Endothelial cell of umbilical vein (primary cell): ENCODE measurements at regions not wholly inside any gene's neighbourhood (a gene's known extent, or its start where the extent isn't known, plus 50 kb on each side); places are given as distances from the start of the nearest gene placed in this dataset.

Source experiments
- BruUV-seq: library from RNA; stranded (reverse); fragments of 400-500 nt; replicated peaks from 2 replicates; lab custom pipeline; 2021; lab: Mats Ljungman, UMichigan
- CTCF ChIA-PET: fragments of 300-600, 350-600 bp; sonication (Branson Sonifier 250); formaldehyde crosslinking; loops from one replicate; lab custom pipeline; 2021; ENCODE audit warnings: antibody characterized with exemption, inconsistent platforms; lab: Charles Lee
- POLR2A ChIA-PET: fragments of 300-600, 350-600 bp; sonication (Branson Sonifier 250); formaldehyde crosslinking; loops from one replicate; lab custom pipeline; 2021; ENCODE audit warnings: antibody characterized with exemption, inconsistent platforms; lab: Charles Lee
- DNase-seq: peaks from one replicate; pipeline ENCODE4 v3.0.0-alpha.2; 2011; ENCODE audit warnings: low read depth, low spot score
- FAIRE-seq: peaks from 2 replicates; lab custom pipeline; 2011; peaks lifted over from hg19 to GRCh38; lab: Jason Lieb, UNC
- H2AFZ ChIP-seq: 2 replicates; pipeline ENCODE4 v1.6.0; 2012; ENCODE audit warnings: low read depth, low read length, control low read depth, inconsistent platforms
- H3K27ac ChIP-seq: 2 replicates; pipeline ENCODE4 v1.5.1; 2011; ENCODE audit warnings: low read depth, mild to moderate bottlenecking, control low read depth, low read length, moderate library complexity; ENCODE audit not compliant: insufficient read depth
- H3K27me3 ChIP-seq, 2 experiments: 2 replicates each; pipeline versions ENCODE4 v1.6.0 to v1.6.1; 2011; ENCODE audit warnings: low read length in 2 of 2, mixed read lengths in 1 of 2; ENCODE audit not compliant: control insufficient read depth in 2 of 2, insufficient read depth in 2 of 2
- H3K36me3 ChIP-seq, 2 experiments: 2 replicates in 1 of 2; 3 replicates in 1 of 2; pipeline ENCODE4 v1.5.1; 2011; ENCODE audit warnings: low read length in 2 of 2, mild to moderate bottlenecking in 1 of 2, moderate library complexity in 1 of 2; ENCODE audit not compliant: control insufficient read depth in 2 of 2, insufficient read depth in 2 of 2; ENCODE audit errors: extremely low read depth in 1 of 2
- H3K4me1 ChIP-seq: 3 replicates; pipeline ENCODE4 v1.5.1; 2011; ENCODE audit warnings: mild to moderate bottlenecking, low read length; ENCODE audit not compliant: control insufficient read depth, insufficient read depth; ENCODE audit errors: extremely low read depth
- H3K4me2 ChIP-seq: 2 replicates; pipeline ENCODE4 v1.6.1; 2011; ENCODE audit warnings: low read length, control low read depth, mixed read lengths; ENCODE audit not compliant: insufficient read depth
- H3K4me3 ChIP-seq, 3 experiments: fragments of 200-600 bp in 1 of 3; sonication (generic), shearing (Covaris generic) in 1 of 3; replicated peaks in 1 of 3; 2 replicates each; pipeline ENCODE4 v1.5.1; 2011 to 2016; ENCODE audit warnings: control low read depth in 3 of 3, low read length in 3 of 3, mild to moderate bottlenecking in 2 of 3, inconsistent platforms in 1 of 3, low read depth in 1 of 3, moderate library complexity in 1 of 3; ENCODE audit not compliant: insufficient read depth in 1 of 3
- H3K79me2 ChIP-seq: 2 replicates; pipeline ENCODE4 v1.6.0; 2012; ENCODE audit warnings: low read length, inconsistent platforms; ENCODE audit not compliant: control insufficient read depth, insufficient read depth
- H3K9ac ChIP-seq: replicated peaks from 2 replicates; pipeline ENCODE3; 2011; ENCODE audit warnings: low read length, control low read depth; ENCODE audit not compliant: insufficient read depth; ENCODE audit errors: extremely low read depth
- H3K9me1 ChIP-seq: replicated peaks from 3 replicates; pipeline ENCODE4 v1.6.0; 2011; ENCODE audit warnings: mild to moderate bottlenecking, low read length; ENCODE audit not compliant: control insufficient read depth, insufficient read depth; ENCODE audit errors: extremely low read depth
- H3K9me3 ChIP-seq: replicated peaks from 2 replicates; pipeline ENCODE4 v1.5.1; 2012; ENCODE audit warnings: low read length, inconsistent platforms; ENCODE audit not compliant: control insufficient read depth, insufficient read depth
- H4K20me1 ChIP-seq: replicated peaks from 2 replicates; pipeline ENCODE3; 2011; ENCODE audit warnings: mild to moderate bottlenecking, low read length; ENCODE audit not compliant: control insufficient read depth, insufficient read depth; ENCODE audit errors: extremely low read depth
- EZH2 ChIP-seq: IDR thresholded peaks from 2 replicates; pipeline ENCODE4 v1.6.1; 2012; ENCODE audit warnings: borderline replicate concordance, low read depth, mild to moderate bottlenecking, moderate library complexity, low read length, inconsistent platforms; ENCODE audit not compliant: severe bottlenecking
- JUN ChIP-seq: IDR thresholded peaks from 2 replicates; pipeline ENCODE4 v1.6.1; 2011; ENCODE audit warnings: borderline replicate concordance, low read depth; ENCODE audit not compliant: insufficient read length, insufficient read depth
- POLR2A ChIP-seq: IDR thresholded peaks from 2 replicates; pipeline ENCODE4 v1.6.1; 2012; ENCODE audit warnings: low read depth, mild to moderate bottlenecking, control low read depth, low read length
- POLR2AphosphoS5 ChIP-seq: IDR thresholded peaks from 2 replicates; pipeline ENCODE4 v1.6.1; 2012; ENCODE audit warnings: low read depth, mild to moderate bottlenecking, control low read depth, low read length, moderate library complexity; ENCODE audit not compliant: insufficient read depth
- dilution Hi-C: fragments of 300-500 bp; cut with MboI; formaldehyde crosslinking; loops from one replicate; pipeline ENCODE4 v1.15.0; 2019; ENCODE audit warnings: low sequenced_read_pairs; ENCODE audit not compliant: extremely low pct_ligation_motif_present
- intact Hi-C: fragments of 100-400 bp; cut with micrococcal nuclease; formaldehyde crosslinking; loops from one replicate; pipeline ENCODE4 v1.10.0; 2022
- TF ChIP-seq, protein P1 (sequence below), 2 donors: IDR thresholded peaks; 1 replicate in 1 of 2; 2 replicates in 1 of 2; pipeline ENCODE4 v1.5.1; 2011; ENCODE audit warnings: low read length in 2 of 2, mild to moderate bottlenecking in 2 of 2, moderate library complexity in 2 of 2, control low read depth in 1 of 2, inconsistent platforms in 1 of 2, low read depth in 1 of 2; ENCODE audit not compliant: insufficient read depth in 1 of 2; ENCODE audit errors: extremely low read depth in 1 of 2

DNA sequence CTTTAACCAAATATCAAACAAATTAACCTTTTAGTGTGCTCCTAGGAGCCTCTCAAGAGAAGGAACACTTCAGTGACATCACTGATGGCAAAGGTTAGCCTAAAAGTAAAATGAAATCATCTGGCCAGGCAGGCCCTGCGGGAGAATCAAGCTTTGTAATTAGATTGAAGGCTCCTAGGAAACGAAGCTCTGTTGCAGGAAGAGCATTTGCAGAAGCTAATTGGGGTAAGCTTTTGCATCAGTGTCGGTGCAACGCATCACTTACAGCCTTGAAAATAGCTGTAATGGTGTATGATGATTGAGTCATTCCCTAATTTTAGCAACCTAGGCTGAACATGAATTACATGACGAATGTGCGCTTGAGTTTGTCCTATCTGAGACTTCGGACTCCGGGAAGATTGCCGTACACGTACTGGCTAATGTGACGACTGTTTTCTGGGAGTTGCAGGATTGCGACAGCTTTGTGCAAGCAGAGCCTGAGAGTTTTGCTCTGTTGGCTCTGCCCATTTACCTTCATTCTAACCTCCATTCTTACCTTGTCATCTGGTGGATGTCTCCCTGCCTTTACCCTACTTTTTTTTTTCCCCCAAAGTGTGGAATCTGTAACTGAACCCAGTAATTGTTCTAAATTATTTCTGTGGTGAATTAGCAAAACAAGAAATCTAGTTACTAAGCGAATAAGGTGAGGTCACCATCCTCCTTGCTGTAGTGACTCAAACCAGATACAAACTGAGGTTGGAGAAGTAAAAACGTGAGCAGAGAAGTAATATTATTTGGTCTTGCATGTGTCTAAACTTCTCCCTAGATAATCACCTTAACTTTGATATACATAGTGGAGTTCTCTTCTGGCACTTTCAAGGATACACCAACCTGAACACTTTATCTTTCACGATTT is 675.9 kb upstream of the CITED2 start:
- dilution Hi-C loops, result no loop called here
- Histone ChIP-seq H3K4me3 (no peak overlapping the region), H3K9me1 (no peaks in the 10 kb centered on the region), H3K27me3 (no peaks in the 10 kb centered on the region), H3K27ac (peak overlapping the region; percentile 51), H3K4me2 (no peak overlapping the region), H4K20me1 (no peaks in the 10 kb centered on the region), H3K36me3 (no peaks in the 10 kb centered on the region), H2AFZ (peak overlapping the region; percentile 39), H3K9me3 (no peaks in the 10 kb centered on the region), H3K4me1 (peaks cover 7% of the 10 kb centered on the region), H3K79me2 (no peaks in the 10 kb centered on the region), H3K9ac (no peak overlapping the region)
- no peak for DNase-seq
- ChIA-PET POLR2A (interaction anchor here (1.6 kb wide), 1 partner anchor 681 kb away, joined by 5 read pairs; no protein-coding TSS in a partner anchor), CTCF (interaction anchor here (1.4 to 3.0 kb wide), 4 partner anchors 15 to 693 kb away, joined by 3 to 49 read pairs (median 18); partner anchors contain the start of gene CITED2)
- FAIRE-seq, result no peak
- intact Hi-C loops, result loop anchor here (5.0 kb wide), 3 partner anchors 73 to 872 kb away; no protein-coding TSS in a partner anchor
- no TSS peak for BruUV-seq
- TF ChIP-seq EZH2 (no peak), POLR2A (no peak), POLR2AphosphoS5 (no peak), JUN (no peak)
- TF ChIP-seq, protein P1, sequence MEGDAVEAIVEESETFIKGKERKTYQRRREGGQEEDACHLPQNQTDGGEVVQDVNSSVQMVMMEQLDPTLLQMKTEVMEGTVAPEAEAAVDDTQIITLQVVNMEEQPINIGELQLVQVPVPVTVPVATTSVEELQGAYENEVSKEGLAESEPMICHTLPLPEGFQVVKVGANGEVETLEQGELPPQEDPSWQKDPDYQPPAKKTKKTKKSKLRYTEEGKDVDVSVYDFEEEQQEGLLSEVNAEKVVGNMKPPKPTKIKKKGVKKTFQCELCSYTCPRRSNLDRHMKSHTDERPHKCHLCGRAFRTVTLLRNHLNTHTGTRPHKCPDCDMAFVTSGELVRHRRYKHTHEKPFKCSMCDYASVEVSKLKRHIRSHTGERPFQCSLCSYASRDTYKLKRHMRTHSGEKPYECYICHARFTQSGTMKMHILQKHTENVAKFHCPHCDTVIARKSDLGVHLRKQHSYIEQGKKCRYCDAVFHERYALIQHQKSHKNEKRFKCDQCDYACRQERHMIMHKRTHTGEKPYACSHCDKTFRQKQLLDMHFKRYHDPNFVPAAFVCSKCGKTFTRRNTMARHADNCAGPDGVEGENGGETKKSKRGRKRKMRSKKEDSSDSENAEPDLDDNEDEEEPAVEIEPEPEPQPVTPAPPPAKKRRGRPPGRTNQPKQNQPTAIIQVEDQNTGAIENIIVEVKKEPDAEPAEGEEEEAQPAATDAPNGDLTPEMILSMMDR (IDR thresholded peaks at IDR 0.05; ENCODE audit: extremely low read depth in 1 of 2, insufficient read depth in 1 of 2, low read depth in 1 of 2, low read length in 2 of 2), result no peak
